GM19239 (cell line): ENCODE measurements at regions not wholly inside any gene's neighbourhood (a gene's known extent, or its start where the extent isn't known, plus 50 kb on each side); places are given as distances from the start of the nearest gene placed in this dataset.
A peak's percentile ranks its signal among the peaks of the same experiment; 100 is the strongest.

Experiments used
- DNase-seq: peaks from one replicate; pipeline ENCODE4 v3.0.0; 2011; ENCODE audit warnings: low spot score; ENCODE audit not compliant: insufficient read length
- FAIRE-seq: peaks from 2 replicates; lab custom pipeline; 2011; peaks lifted over from hg19 to GRCh38; lab: Jason Lieb, UNC

GRCh38 chr6:14661691-14662090 lies 544.1 kb downstream of the CD83 start:
- FAIRE-seq: no peak

GRCh38 chr6:14664112-14664601 lies 546.6 kb downstream of the CD83 start:
- FAIRE-seq (peak; percentile 82), DNase-seq (no peak)

More at GRCh38 chr6:14661691-14662090, 544.1 kb downstream of the CD83 start:
- no peak for DNase-seq

- no peak for DNase-seq
- no peak for FAIRE-seq
These were observed 547.2 kb downstream of the CD83 start for GRCh38 chr6:14664621-14665315.

GRCh38 chr6:14665827-14666724 lies 548.5 kb downstream of the CD83 start:
- no peak for DNase-seq
- FAIRE-seq: no peak

- DNase-seq: no peak
- no peak for FAIRE-seq
These were observed 553.2 kb downstream of the CD83 start for GRCh38 chr6:14670806-14671205.

- FAIRE-seq (no peak), DNase-seq (no peak)
These were observed 553.7 kb downstream of the CD83 start for GRCh38 chr6:14671261-14671681.

- DNase-seq (no peak), FAIRE-seq (no peak)
These were observed 554.4 kb downstream of the CD83 start for GRCh38 chr6:14671937-14672336.

- FAIRE-seq (no peak), DNase-seq (no peak)
These were observed 555.6 kb downstream of the CD83 start for GRCh38 chr6:14673201-14673600.

GRCh38 chr6:14674458-14674857 lies 556.9 kb downstream of the CD83 start:
- DNase-seq (no peak), FAIRE-seq (no peak)

- FAIRE-seq: no peak
- DNase-seq: no peak
These were observed 557.5 kb downstream of the CD83 start for GRCh38 chr6:14674867-14675648.

GRCh38 chr6:14676064-14676463 lies 558.5 kb downstream of the CD83 start:
- FAIRE-seq: no peak
- DNase-seq: no peak

- DNase-seq (no peak), FAIRE-seq (no peak)
These were observed 559.6 kb downstream of the CD83 start for GRCh38 chr6:14676977-14677781.

- FAIRE-seq (no peak), DNase-seq (no peak)
These were observed 564.0 kb upstream of the JARID2 start for GRCh38 chr6:14681699-14682487.

- FAIRE-seq (no peak), DNase-seq (no peak)
These were observed 563.1 kb upstream of the JARID2 start for GRCh38 chr6:14682812-14683211.

- no peak for DNase-seq
- no peak for FAIRE-seq
These were observed 556.2 kb upstream of the JARID2 start for GRCh38 chr6:14689639-14690038.

- no peak for FAIRE-seq
These were observed 555.5 kb upstream of the JARID2 start for GRCh38 chr6:14690120-14691056.

GRCh38 chr6:14692208-14692607 lies 553.7 kb upstream of the JARID2 start:
- no peak for DNase-seq
- FAIRE-seq: no peak

More at GRCh38 chr6:14690120-14691056, 555.5 kb upstream of the JARID2 start:
- no peak for DNase-seq
